ENCODE measurements at regions not wholly inside any gene's neighbourhood (a gene's known extent, or its start where the extent isn't known, plus 50 kb on each side); places are given as distances from the start of the nearest gene placed in this dataset.

GRCh38 chrX:87160435-87161010 is 357.1 kb upstream of the KLHL4 start:
- no peak for TF ChIP-seq FOXM1 (IDR thresholded peaks at IDR 0.05; ENCODE audit: borderline replicate concordance)
- TF ChIP-seq BHLHE40 (IDR thresholded peaks at IDR 0.05; ENCODE audit: borderline replicate concordance) = no peak
- TF ChIP-seq, protein P1, sequence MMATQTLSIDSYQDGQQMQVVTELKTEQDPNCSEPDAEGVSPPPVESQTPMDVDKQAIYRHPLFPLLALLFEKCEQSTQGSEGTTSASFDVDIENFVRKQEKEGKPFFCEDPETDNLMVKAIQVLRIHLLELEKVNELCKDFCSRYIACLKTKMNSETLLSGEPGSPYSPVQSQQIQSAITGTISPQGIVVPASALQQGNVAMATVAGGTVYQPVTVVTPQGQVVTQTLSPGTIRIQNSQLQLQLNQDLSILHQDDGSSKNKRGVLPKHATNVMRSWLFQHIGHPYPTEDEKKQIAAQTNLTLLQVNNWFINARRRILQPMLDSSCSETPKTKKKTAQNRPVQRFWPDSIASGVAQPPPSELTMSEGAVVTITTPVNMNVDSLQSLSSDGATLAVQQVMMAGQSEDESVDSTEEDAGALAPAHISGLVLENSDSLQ (IDR thresholded peaks at IDR 0.05) = no peak
